ENCODE measurements at regions not wholly inside any gene's neighbourhood (a gene's known extent, or its start where the extent isn't known, plus 50 kb on each side); places are given as distances from the start of the nearest gene placed in this dataset.
"Not testable (repeated sequence)": the region's sequence is repeated elsewhere in the genome, so short reads cannot be mapped to it uniquely, and the experiment has no call there.

GRCh38 chr3:104906001-104906639 is 460.6 kb upstream of the ALCAM start:
- no peak for DNase-seq

- peak; percentile 86 for DNase-seq
Observed at GRCh38 chr3:104907507-104907906, 459.2 kb upstream of the ALCAM start.

- DNase-seq: no peak
Observed at GRCh38 chr3:104908761-104909160, 457.9 kb upstream of the ALCAM start.

- peak; percentile 67 for DNase-seq
Observed at GRCh38 chr3:104909198-104909597, 457.5 kb upstream of the ALCAM start.

GRCh38 chr3:104909721-104910120 is 457.0 kb upstream of the ALCAM start:
- peak; percentile 33 for DNase-seq

GRCh38 chr3:104911376-104911775 is 455.3 kb upstream of the ALCAM start:
- no peak for DNase-seq

GRCh38 chr3:104916971-104917370 is 449.7 kb upstream of the ALCAM start:
- peak; percentile 38 for DNase-seq

- DNase-seq: no peak
Observed at GRCh38 chr3:104920512-104920911, 446.2 kb upstream of the ALCAM start.

- DNase-seq: no peak
Observed at GRCh38 chr3:104933972-104934371, 432.7 kb upstream of the ALCAM start.

- no peak for DNase-seq
Observed at GRCh38 chr3:104935613-104936012, 431.1 kb upstream of the ALCAM start.

- no peak for DNase-seq
Observed at GRCh38 chr3:104939196-104939595, 427.5 kb upstream of the ALCAM start.

- no peak for DNase-seq
Observed at GRCh38 chr3:104941785-104942184, 424.9 kb upstream of the ALCAM start.

GRCh38 chr3:104943974-104944373 is 422.7 kb upstream of the ALCAM start:
- DNase-seq: no peak

- peak; percentile 65 for DNase-seq
Observed at GRCh38 chr3:104947943-104948342, 418.8 kb upstream of the ALCAM start.

- DNase-seq: not testable (repeated sequence)
Observed at GRCh38 chr3:104949810-104950209, 416.9 kb upstream of the ALCAM start.

- DNase-seq: peak; percentile 30
Observed at GRCh38 chr3:104951426-104951825, 415.3 kb upstream of the ALCAM start.

- DNase-seq: peak; percentile 88
Observed at GRCh38 chr3:104952146-104952972, 414.4 kb upstream of the ALCAM start.

GRCh38 chr3:104956620-104957345 is 409.9 kb upstream of the ALCAM start:
- no peak for DNase-seq

GRCh38 chr3:104960579-104960978 is 406.1 kb upstream of the ALCAM start:
- DNase-seq: peak; percentile 31

GRCh38 chr3:104961851-104962250 is 404.9 kb upstream of the ALCAM start:
- DNase-seq: peak; percentile 16

- no peak for DNase-seq
Observed at GRCh38 chr3:104974316-104974715, 392.4 kb upstream of the ALCAM start.

- no peak for DNase-seq
Observed at GRCh38 chr3:104977719-104978118, 389.0 kb upstream of the ALCAM start.

GRCh38 chr3:104982130-104982529 is 384.6 kb upstream of the ALCAM start:
- no peak for DNase-seq

GRCh38 chr3:104987859-104988258 is 378.9 kb upstream of the ALCAM start:
- DNase-seq: no peak
